ENCODE measurements at regions not wholly inside any gene's neighbourhood (a gene's known extent, or its start where the extent isn't known, plus 50 kb on each side); places are given as distances from the start of the nearest gene placed in this dataset.

DNA sequence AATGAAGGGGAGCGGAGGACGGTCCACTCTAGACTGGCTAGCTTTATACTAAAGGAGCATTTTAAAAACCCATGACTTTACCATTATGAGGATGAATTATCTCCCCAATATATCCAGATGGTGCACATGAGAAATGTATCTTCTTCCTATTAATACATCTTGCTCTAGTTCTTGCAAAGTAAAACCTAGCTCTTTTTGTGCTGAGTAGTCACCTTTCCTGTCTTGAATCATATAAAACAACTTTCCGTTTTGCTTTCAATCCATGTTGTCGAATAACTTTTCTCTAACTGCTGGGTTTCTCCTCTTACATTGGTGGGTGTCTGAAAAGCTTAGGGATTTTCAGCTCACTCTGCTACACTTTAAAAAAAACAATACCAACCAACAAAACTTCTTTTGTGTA lies 96.3 kb upstream of the TAC1 start:
- DNase-seq (ENCODE audit: low spot score) = no peak

DNA sequence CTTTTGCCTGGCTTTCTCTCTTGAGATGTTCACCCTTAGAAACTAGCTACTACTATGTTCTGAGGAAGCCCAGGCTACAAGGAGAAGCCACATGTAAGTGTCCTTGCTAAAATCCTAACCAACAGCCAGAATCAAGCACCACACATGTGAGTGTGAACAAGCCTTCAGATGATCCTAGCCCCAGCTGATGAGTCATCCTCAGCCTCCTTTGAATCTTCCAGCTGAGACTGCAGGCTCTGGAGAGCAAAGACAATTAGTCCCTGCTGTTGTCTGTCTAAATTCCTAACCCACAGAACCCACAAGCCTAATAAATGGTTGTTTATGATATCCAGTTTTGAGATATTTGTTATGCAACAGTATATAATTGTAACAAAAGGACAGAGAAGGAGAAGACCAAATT lies 92.8 kb upstream of the TAC1 start:
- DNase-seq (ENCODE audit: low spot score) = no peak

DNA sequence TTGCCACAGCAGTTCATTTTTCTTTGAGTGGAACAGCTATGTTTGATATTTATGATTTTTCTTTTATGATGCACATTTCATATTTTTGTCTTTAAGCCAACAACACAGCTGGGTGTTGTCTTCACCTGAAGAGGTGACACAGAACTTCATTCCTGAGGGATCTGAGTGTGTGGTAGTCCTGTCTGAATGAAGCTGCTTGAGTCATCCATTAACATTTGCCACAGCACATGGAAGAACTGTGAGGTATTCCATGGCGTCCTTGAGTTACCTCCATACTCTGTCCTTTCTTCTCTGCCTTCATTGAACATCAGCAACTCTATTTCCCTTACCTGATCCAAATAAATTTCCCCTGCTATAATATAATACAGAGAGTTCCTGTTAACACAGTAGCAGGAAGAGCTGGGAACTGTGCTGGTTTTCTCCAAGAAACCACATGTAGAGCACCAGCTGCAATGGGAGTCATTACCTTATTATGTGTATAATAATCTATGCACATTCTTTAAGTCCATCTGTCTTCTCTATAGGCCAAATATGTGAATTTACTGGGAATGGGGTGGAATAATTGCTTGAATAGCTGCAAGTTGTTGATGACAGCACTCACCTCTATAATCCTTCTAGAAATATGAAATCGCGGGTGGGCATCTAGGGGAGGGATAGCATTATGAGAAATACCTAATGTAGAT lies 72.4 kb upstream of the TAC1 start:
- DNase-seq (ENCODE audit: low spot score) = no peak

DNA sequence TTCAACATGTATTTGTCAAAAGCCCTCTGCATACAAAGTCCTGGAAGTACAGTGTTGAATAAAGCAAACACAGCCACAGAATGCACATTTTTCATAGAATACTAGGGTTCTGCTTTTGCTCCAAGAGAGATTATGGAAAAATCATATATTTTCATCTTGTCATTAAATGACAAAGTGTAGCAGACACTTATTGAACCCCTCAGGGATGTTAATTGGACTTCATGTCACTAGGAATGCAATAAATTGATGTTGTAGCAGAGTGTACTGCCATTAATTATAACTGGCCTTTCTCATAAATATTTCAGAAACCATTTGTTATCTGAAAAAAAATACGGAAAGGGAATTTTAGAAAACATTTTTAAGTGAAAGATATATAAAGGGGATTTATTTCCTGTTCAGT lies 64.5 kb upstream of the TAC1 start:
- no peak for DNase-seq (ENCODE audit: low spot score)

DNA sequence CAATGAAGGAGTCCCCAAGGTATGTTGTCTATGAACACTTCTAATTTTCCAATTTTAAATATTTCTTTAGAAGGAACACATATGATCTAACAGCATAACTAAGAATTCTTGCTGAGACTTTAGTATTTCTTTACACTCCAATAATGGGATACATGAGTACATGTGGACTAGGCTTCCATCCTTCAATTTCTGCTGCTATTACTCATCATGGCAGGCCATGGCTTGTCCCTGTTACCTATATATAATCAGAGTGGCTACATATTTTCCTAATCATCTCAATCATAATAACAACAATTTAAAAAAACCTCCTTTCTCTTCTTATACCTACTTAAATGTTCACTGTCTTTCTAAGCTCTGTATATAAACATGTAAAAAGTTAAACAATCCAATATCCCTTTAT lies 60.3 kb upstream of the TAC1 start:
- no peak for DNase-seq (ENCODE audit: low spot score)

DNA sequence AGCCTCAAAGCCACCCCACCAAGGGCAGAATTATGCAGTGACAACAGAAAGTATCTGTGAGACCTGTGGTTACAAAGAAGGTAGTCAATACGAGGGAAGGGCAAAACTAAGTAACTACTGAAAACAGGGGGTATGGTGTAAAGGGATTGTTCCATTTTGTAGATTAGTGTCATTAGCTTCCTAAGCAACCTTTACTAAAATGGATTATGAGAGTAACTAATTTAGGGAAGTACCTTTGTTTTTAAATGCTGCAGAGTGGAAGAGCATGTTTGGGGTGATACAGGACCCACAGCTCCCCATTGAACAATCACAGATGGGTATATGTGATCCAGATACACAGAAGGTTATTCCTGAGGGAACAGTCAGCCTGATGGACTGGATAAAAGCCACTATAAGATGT lies 51.3 kb upstream of the TAC1 start:
- DNase-seq (ENCODE audit: low spot score) = no peak

All from kidney capillary endothelial cell (primary cell).